ENCODE measurements at regions not wholly inside any gene's neighbourhood (a gene's known extent, or its start where the extent isn't known, plus 50 kb on each side); places are given as distances from the start of the nearest gene placed in this dataset.

DNA sequence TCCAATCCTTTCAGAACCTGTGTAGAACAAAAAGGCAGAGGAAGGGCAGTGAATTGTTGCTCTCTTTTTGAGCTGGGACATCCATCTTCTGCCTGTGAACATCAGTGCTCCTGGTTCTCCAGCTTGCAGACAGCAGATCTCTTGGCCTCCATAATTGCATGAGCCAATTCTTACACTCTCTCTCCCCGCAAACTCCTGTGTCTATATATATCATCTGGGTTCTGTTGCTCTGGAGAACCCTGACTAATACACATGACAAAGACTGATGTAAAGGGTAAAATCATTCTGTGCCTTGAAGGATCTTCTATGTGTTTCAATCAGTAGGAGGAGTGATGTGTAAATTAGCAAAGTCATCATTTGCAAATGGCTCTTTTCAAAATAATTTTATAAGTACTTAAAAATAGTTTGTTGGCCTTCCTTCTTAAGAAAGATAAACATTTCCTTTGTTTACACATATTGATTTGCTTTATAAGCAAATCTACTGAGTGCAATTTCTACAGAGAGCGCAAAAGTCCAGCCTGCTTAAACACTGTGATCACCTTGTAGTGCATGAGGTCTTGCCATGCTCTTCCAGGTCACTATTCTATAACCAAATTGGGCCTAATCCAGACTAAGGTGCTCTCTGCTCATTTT lies 154.9 kb upstream of the ANKRD28 start:
- no peak for DNase-seq

- DNase-seq: peak in 2 of 4 experiments; percentile 9 to 12
Measured at GRCh38 chr3:15953841-15954240, 156.1 kb upstream of the ANKRD28 start.

- no peak for DNase-seq
Measured at GRCh38 chr3:15955968-15956367, 158.2 kb upstream of the ANKRD28 start.

GRCh38 chr3:15958692-15959433 lies 161.1 kb upstream of the ANKRD28 start:
- DNase-seq: no peak

DNA sequence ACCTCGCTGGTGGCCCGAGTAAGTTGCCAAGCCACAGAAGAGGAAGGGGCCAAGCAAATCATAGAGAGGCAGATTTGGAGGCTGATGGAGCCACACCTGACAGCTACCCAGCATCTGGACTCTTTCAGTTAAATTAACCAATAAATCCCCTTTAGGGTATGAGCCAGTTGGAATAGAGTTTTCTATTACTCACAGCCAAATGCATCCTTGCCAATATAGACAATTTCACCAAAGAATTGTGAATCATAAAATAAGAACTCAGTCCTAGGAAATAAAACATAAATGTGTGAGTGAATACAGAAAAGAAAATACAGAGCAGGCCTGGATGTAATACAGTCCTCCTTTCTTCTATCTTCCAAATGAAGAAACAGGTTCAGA lies 161.6 kb upstream of the ANKRD28 start:
- no peak for DNase-seq

DNA sequence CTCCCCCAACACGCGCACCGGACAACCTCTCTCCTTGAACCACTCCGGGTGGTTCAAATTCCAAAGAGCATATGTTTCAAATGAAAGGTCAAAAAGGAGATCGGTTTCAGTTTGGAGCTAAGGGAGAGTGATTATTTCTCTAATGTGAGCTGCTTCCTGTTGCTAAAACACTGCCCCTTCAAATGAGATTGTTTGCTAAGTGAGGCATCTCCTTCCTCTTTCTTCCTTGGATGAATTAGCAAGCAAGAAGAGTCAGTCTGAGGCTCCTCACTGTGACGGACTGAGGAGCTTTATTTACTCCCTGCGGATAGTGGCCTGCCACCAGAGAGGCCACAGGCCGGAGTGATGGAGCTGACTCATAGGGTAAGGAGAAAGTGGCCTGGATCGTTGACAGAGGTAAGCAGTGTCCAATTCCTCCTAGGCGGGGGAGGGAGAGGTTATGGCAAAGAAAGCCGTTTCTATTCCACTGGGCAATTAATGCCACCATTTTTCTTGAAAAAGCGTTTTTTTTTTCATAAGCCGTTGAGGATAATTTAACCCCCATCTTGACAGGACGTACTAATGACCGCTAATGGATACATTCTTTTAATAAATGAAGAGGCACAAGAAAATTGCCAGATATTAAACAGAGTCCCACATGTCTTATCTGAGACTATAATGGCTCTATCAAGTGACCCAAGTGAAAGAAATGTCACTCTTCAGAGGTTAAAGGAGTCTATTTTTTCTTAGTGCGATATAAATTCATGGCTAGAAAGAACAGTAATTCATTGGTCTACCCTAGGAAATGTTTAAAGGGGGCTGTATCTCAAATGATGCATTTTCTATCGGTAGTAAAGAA lies 167.0 kb upstream of the ANKRD28 start:
- DNase-seq: peak; percentile 51 to 81 (median 68)

- DNase-seq: no peak
Measured at GRCh38 chr3:15967577-15967976, 169.8 kb upstream of the ANKRD28 start.

DNA sequence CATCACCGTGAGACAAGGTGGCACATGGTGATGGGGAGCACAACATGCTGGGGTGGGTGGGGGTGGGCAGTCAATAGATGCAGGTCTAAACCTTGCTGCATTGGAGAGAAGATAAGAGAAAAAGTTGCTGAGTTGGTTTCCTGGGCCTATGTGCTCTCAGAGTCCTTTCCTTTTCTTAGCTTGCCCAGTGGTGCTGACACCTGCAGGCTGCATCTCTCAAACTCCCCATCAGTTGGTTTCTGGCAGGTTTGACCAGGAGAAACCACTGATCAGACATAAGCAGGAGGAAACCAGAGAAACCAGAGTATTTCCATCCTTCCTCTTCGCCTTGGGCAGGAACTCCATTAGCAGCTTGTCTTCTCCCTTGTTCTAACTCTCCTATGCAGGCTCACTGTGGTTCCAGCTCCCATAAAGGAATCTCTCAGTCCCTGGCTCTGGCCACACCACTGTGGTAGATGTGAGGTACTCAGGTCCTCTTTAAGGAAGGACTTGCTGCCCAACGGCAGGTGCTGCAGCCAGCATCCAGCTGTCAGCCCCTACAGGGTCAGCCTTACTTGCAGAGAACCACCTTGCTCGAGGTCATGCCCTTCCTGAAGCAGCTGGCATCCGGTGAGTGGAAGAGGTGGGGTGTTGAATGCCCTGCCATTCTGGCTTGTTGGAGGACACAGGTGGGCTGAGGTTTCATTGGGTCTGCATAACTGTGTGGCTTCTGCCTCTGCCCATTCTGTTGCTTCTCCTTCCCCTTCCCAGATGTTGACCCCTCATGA lies 172.3 kb upstream of the ANKRD28 start:
- DNase-seq: no peak

- no peak for DNase-seq
Measured at GRCh38 chr3:15973414-15973813, 175.6 kb upstream of the ANKRD28 start.

DNA sequence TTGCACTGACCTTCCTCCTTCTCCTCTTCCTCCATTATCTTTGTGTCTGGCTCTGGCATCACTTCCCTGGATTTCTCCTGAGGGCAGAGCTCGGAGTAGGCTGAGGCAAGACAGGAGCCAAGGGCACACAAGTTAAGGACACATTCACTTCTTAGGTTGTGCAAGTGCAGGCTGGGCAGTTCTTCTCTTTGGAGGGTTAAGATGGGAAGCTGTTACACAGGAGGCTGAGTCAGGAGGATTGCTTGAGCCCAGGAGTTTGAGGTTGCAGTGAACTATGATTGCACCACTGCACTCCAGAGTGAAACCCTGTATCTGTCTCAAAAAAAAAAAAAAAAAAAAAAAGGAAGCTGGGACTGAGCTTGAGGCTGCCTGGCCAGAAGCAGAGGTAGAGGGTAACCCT lies 176.2 kb upstream of the ANKRD28 start:
- peak; percentile 49 to 77 (median 66) for DNase-seq

GRCh38 chr3:15974647-15975046 lies 176.9 kb upstream of the ANKRD28 start:
- DNase-seq: peak; percentile 52 to 73 (median 62)

DNA sequence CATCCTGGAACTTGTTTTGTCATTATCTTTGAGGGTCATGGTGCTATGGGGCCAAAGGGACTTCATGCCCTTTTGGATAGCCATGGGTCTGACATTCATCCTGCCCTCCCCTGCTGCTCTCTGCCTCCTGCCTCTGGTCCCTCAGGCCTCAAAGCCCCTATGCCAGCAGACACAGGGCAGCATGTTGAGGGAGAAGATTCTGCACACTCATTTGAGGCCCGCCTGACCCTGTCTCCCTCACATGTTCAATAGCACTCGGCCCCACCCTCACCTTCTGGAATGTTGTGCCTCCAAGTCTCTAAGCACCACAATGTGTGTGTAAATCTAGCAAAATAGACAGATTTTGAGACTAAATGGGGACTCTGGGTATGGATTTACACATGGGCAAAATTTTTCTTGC lies 178.7 kb upstream of the ANKRD28 start:
- DNase-seq: no peak

- DNase-seq: no peak
Measured at GRCh38 chr3:15977090-15977489, 179.3 kb upstream of the ANKRD28 start.

- DNase-seq: no peak
Measured at GRCh38 chr3:15977598-15978232, 179.9 kb upstream of the ANKRD28 start.

DNA sequence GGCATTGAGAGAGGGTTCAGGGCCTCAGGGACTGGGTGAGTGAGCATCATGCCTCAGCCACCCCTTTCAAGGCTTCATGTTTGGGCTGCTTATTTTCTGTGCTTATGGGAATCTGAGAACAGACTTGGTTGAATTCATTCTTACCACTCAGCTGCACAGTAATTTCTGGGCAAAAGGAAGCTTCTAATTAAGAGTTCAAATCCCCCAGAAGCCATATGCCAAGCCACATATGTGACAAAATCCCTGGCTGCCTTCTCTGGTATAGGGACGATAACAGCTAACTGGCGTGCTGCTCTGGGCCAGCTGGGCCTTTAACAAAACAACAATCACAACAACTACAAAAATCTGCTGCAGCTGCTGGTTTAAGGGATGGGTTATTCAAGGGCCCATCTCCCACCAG lies 181.0 kb upstream of the ANKRD28 start:
- no peak for DNase-seq

- peak; percentile 72 to 86 (median 81) for DNase-seq
Measured at GRCh38 chr3:15979495-15979894, 181.7 kb upstream of the ANKRD28 start.

GRCh38 chr3:15979900-15980299 lies 182.1 kb upstream of the ANKRD28 start:
- DNase-seq: no peak

DNA sequence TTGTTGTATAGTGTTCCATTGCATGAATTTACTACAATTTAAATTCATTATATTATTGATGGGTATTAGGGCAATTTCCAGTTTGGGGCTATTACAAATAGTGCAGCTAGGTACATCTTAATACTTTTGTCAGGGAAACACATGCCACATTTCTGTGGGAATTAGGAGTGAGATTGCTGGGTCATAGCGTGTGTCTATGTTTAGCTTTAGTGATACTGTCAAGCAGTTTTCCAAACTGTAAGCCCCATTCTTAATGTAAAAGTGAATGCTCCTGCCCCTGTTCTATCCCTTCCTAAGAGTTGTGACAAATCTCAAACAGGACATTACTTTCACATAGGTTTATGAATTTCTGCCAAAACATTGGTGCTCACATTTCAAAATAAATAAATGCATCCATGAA lies 184.5 kb upstream of the ANKRD28 start:
- DNase-seq: no peak

DNA sequence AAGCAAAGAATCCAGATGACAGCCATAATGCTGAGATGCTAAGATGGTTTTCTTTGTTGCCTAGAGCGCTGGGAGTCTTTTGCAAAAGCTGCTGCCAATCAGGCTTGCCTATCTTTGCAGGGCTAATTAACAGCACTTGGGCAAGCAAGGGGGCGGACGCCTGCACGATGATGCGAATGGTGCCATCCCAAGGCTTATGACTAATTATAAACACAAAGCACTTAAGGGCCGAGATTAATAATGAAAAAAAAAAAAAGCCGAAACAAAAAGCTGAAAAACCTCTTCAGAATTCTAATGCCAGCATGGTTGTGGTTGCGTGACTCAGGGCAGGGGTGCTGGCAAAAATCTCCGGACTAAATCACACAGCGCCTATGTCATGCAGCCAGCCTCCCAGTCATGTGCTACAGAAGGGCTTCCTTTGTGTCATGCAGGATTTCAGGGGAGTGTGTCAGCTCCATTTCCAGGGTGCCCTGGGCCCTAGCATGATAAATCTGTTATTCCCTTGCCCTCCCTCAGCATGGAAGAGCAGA lies 185.0 kb upstream of the ANKRD28 start:
- peak; percentile 12 to 46 (median 30) for DNase-seq

DNA sequence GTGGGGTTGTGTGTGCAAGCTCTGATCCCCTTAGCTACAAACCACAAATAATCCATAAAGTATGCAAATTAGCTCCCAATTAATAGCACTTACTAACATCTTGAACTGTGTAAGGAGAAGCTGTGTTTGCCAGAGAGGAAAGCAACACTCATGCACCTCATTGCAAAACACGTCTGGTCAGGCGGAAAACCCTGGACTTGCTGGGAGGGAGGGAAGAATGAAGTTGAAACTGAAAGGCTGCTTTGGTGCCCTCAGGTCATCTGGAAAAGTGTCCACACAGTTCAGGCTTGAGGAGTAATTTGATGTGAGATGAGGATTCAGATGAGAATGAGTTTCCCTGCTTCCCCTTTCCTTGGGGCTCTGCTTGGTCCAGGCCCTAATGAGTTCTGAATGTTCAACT lies 185.5 kb upstream of the ANKRD28 start:
- DNase-seq: peak in 3 of 4 experiments; percentile 14 to 39 (median 23)

GRCh38 chr3:15983693-15984092 lies 185.9 kb upstream of the ANKRD28 start:
- DNase-seq: no peak

DNA sequence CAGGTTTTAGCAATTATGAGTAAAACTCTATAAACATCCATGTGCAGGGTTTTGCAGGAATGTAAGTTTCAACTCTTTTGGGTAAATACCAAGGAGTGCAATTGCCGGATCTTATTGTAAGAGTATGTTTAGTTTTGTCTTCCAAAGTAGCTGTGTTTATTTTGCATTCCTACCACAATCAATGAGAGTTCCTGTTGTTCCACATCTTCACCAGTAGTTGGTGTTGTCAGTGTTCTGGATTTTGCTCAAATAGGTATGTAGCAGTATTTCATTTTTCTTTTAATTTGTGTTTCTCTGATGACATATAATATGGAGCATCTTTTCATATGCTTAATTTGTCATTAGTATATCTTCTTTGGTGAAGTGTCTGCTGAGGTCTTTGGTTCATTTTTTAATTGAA lies 185.1 kb upstream of the GALNT15 start:
- peak in 1 of 4 experiments; percentile 17 for DNase-seq
